SU-DHL-6 (cell line): ENCODE measurements at regions not wholly inside any gene's neighbourhood (a gene's known extent, or its start where the extent isn't known, plus 50 kb on each side); places are given as distances from the start of the nearest gene placed in this dataset.
"Not testable (repeated sequence)": the region's sequence is repeated elsewhere in the genome, so short reads cannot be mapped to it uniquely, and the experiment has no call there.

Experiments
- H2AFZ ChIP-seq: fragments of 200-600 bp; sonication (generic); 2 replicates; pipeline ENCODE4 v1.6.1; 2014; ENCODE audit warnings: low read depth, mild to moderate bottlenecking, moderate library complexity, mixed read lengths, antibody characterized with exemption, low read length; ENCODE audit not compliant: severe bottlenecking
- H3F3A ChIP-seq: fragments of 200-600 bp; shearing (Covaris generic); 2 replicates; pipeline ENCODE4 v1.6.0; 2016; ENCODE audit warnings: antibody characterized with exemption, mild to moderate bottlenecking; ENCODE audit not compliant: insufficient read depth
- H3K27ac ChIP-seq: fragments of 200-600 bp; sonication (generic); 2 replicates; pipeline ENCODE4 v1.5.1; 2016; ENCODE audit warnings: low read depth, mild to moderate bottlenecking, low read length, moderate library complexity, mixed read lengths
- H3K27me3 ChIP-seq: fragments of 200-600 bp; sonication (generic), shearing (Covaris generic); 2 replicates; pipeline ENCODE4 v1.6.0; 2014; ENCODE audit warnings: mild to moderate bottlenecking, low read length
- H3K36me3 ChIP-seq: fragments of 200-600 bp; sonication (generic); 2 replicates; pipeline ENCODE4 v1.6.1; 2014; ENCODE audit warnings: mild to moderate bottlenecking, low read length, mixed read lengths
- H3K4me2 ChIP-seq: fragments of 300-600, 200-600 bp; shearing (Covaris generic), sonication (generic); 2 replicates; pipeline ENCODE4 v1.6.0; 2014; ENCODE audit warnings: low read length, low read depth, mild to moderate bottlenecking; ENCODE audit not compliant: poor library complexity, severe bottlenecking
- H3K4me3 ChIP-seq: fragments of 200-600 bp; sonication (generic); 2 replicates; pipeline ENCODE4 v1.5.1; 2014; ENCODE audit warnings: antibody characterized with exemption, low read length, mild to moderate bottlenecking, mixed read lengths; ENCODE audit not compliant: insufficient read depth, poor library complexity, severe bottlenecking
- H3K79me2 ChIP-seq: fragments of 200-600 bp; sonication (generic); 2 replicates; pipeline ENCODE4 v1.6.1; 2014; ENCODE audit warnings: mild to moderate bottlenecking, low read length, moderate library complexity; ENCODE audit not compliant: insufficient read depth
- H3K9ac ChIP-seq: fragments of 200-600 bp; sonication (generic); 2 replicates; pipeline ENCODE4 v1.7.0; 2014; ENCODE audit warnings: mild to moderate bottlenecking, low read length
- H3K9me2 ChIP-seq: fragments of 200-600 bp; sonication (generic); replicated peaks from 2 replicates; pipeline ENCODE4 v1.6.1; 2014; ENCODE audit warnings: low read length; ENCODE audit not compliant: insufficient read depth
- H3K9me3 ChIP-seq: fragments of 200-600 bp; sonication (generic); 2 replicates; pipeline ENCODE4 v1.6.1; 2014; ENCODE audit warnings: low read length, mixed read lengths; ENCODE audit not compliant: insufficient read depth
- H4K20me1 ChIP-seq: fragments of 200-600 bp; sonication (generic); 2 replicates; pipeline ENCODE4 v1.6.1; 2014; ENCODE audit warnings: low read depth, mild to moderate bottlenecking, antibody characterized with exemption, low read length, moderate library complexity, mixed read lengths
- CTCF ChIP-seq: fragments of 200-600 bp; sonication (generic); IDR thresholded peaks from one replicate; pipeline ENCODE4 v1.5.1; 2017; ENCODE audit warnings: antibody characterized with exemption, mild to moderate bottlenecking, low read length, moderate library complexity; ENCODE audit not compliant: insufficient read depth, poor library complexity, severe bottlenecking
- EZH2phosphoT487 ChIP-seq: fragments of 200-600 bp; sonication (generic), shearing (Covaris generic); conservative IDR thresholded peaks from 2 replicates; pipeline ENCODE4 v1.6.1; 2018; ENCODE audit warnings: mild to moderate bottlenecking, antibody characterized with exemption, low read length, moderate library complexity, mixed read lengths

GRCh38 chr6:115442323-115442722 is 618.4 kb downstream of the FRK start:
- Histone ChIP-seq H3K36me3 (no peaks in the 10 kb centered on the region), H4K20me1 (no peaks in the 10 kb centered on the region), H3K79me2 (no peaks in the 10 kb centered on the region), H3K27me3 (no peaks in the 10 kb centered on the region), H3K4me2 (no peak overlapping the region), H3F3A (no peaks in the 10 kb centered on the region), H3K9ac (no peak overlapping the region), H3K27ac (no peak overlapping the region), H3K9me3 (no peaks in the 10 kb centered on the region), H2AFZ (no peak overlapping the region), H3K4me3 (no peak overlapping the region), H3K9me2 (no peaks in the 10 kb centered on the region)
- TF ChIP-seq EZH2phosphoT487 (no peak), CTCF (no peak)

GRCh38 chr6:115441651-115442050 is 619.0 kb downstream of the FRK start:
- Histone ChIP-seq H2AFZ (no peak overlapping the region), H3K9me2 (no peaks in the 10 kb centered on the region), H3K4me2 (no peak overlapping the region), H3K9me3 (no peaks in the 10 kb centered on the region), H3K27me3 (no peaks in the 10 kb centered on the region), H3K36me3 (no peaks in the 10 kb centered on the region), H3F3A (no peaks in the 10 kb centered on the region), H3K4me3 (no peak overlapping the region), H3K79me2 (no peaks in the 10 kb centered on the region), H3K9ac (no peak overlapping the region), H3K27ac (no peak overlapping the region), H4K20me1 (no peaks in the 10 kb centered on the region)
- TF ChIP-seq EZH2phosphoT487 (no peak), CTCF (no peak)

DNA sequence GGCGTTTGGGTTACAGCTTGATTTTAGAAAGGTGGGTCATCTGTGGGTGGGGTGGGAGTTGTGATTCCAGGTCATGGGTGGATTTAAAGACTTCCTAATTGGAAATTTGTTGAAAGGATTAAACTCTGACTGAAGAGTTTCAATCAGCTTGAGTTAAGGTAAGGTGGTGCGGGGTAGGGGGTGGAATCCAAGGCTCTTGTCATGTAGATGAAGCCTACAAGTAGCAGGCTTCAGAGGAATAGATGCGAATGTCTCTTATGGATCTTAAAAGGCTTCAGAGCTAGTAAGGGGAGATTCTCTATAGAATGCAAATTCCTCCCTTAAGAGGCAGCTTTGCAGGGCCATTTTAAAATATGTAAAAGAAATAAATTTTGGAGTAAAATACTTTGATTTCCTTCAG is 645.3 kb downstream of the FRK start:
- H3K27me3 ChIP-seq = no peaks in the 10 kb centered on the region
- no peak overlapping the region for H2AFZ ChIP-seq
- H3F3A ChIP-seq = no peaks in the 10 kb centered on the region
- H3K9ac ChIP-seq = no peak overlapping the region
- H3K27ac ChIP-seq = no peak overlapping the region
- no peak overlapping the region for H3K4me2 ChIP-seq
- TF ChIP-seq EZH2phosphoT487 (no peak), CTCF (no peak)
- no peaks in the 10 kb centered on the region for H3K9me3 ChIP-seq
- H4K20me1 ChIP-seq = no peaks in the 10 kb centered on the region
- H3K9me2 ChIP-seq = 0 out of 2 replicates have a peak, but pooled peaks cover 4% of the 10 kb centered on the region
- H3K4me3 ChIP-seq = no peak overlapping the region
- no peaks in the 10 kb centered on the region for H3K79me2 ChIP-seq
- no peaks in the 10 kb centered on the region for H3K36me3 ChIP-seq

DNA sequence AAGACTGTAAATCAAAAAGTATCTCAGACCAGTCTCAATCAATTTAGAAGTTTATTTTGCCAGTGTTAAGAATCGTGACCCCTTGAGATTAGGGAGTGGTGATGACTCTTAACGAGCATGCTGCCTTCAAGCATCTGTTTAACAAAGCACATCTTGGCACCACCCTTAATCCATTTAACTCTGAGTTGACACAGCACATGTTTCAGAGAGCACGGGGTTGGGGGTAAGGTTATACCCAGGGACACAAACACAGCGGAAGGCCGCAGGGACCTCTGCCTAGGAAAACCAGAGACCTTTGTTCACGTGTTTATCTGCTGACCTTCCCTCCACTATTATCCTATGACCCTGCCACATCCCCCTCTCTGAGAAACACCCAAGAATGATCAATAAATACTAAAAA is 645.8 kb downstream of the FRK start:
- not testable (repeated sequence) for H3K27me3 ChIP-seq, H3K79me2 ChIP-seq, H4K20me1 ChIP-seq, H3K9me2 ChIP-seq, H3K9ac ChIP-seq, H2AFZ ChIP-seq, H3F3A ChIP-seq, H3K9me3 ChIP-seq, H3K36me3 ChIP-seq, H3K27ac ChIP-seq, H3K4me2 ChIP-seq, H3K4me3 ChIP-seq
